D721Med (cell line): ENCODE measurements at regions not wholly inside any gene's neighbourhood (a gene's known extent, or its start where the extent isn't known, plus 50 kb on each side); places are given as distances from the start of the nearest gene placed in this dataset.
"Not testable (repeated sequence)": the region's sequence is repeated elsewhere in the genome, so short reads cannot be mapped to it uniquely, and the experiment has no call there.

Source experiments
- DNase-seq: peaks from one replicate; pipeline ENCODE4 v3.0.0; 2011; ENCODE audit warnings: low spot score; ENCODE audit not compliant: insufficient read length
- FAIRE-seq: peaks from 2 replicates; lab custom pipeline; 2011; peaks lifted over from hg19 to GRCh38; lab: Jason Lieb, UNC
- TF ChIP-seq, protein P1 (sequence below): IDR thresholded peaks from 2 replicates; pipeline ENCODE4 v1.5.1; 2012; ENCODE audit warnings: mild to moderate bottlenecking, control low read depth; ENCODE audit not compliant: insufficient read depth; ENCODE audit errors: missing control alignments

DNA sequence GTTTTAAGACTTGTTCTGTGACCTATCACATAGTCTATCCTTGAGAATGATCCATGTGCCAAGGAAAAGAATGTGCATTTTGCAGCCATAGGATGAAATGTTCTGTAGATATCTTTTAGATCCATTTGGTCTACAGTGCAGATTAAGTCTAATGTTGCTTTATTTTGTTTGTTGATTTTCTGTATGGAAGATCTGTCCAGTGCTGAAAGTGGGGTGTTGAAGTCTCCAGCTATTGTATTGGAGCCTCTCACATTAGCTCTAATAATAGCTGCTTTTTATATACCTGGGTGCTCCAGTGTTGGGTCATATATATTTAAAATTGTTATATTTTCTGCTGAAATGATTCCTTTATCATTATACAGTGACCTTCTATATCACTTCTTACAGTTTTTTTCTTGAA lies 155.6 kb upstream of the MON1B start:
- TF ChIP-seq, protein P1, sequence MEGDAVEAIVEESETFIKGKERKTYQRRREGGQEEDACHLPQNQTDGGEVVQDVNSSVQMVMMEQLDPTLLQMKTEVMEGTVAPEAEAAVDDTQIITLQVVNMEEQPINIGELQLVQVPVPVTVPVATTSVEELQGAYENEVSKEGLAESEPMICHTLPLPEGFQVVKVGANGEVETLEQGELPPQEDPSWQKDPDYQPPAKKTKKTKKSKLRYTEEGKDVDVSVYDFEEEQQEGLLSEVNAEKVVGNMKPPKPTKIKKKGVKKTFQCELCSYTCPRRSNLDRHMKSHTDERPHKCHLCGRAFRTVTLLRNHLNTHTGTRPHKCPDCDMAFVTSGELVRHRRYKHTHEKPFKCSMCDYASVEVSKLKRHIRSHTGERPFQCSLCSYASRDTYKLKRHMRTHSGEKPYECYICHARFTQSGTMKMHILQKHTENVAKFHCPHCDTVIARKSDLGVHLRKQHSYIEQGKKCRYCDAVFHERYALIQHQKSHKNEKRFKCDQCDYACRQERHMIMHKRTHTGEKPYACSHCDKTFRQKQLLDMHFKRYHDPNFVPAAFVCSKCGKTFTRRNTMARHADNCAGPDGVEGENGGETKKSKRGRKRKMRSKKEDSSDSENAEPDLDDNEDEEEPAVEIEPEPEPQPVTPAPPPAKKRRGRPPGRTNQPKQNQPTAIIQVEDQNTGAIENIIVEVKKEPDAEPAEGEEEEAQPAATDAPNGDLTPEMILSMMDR: no peak
- DNase-seq (no peak), FAIRE-seq (no peak)

DNA sequence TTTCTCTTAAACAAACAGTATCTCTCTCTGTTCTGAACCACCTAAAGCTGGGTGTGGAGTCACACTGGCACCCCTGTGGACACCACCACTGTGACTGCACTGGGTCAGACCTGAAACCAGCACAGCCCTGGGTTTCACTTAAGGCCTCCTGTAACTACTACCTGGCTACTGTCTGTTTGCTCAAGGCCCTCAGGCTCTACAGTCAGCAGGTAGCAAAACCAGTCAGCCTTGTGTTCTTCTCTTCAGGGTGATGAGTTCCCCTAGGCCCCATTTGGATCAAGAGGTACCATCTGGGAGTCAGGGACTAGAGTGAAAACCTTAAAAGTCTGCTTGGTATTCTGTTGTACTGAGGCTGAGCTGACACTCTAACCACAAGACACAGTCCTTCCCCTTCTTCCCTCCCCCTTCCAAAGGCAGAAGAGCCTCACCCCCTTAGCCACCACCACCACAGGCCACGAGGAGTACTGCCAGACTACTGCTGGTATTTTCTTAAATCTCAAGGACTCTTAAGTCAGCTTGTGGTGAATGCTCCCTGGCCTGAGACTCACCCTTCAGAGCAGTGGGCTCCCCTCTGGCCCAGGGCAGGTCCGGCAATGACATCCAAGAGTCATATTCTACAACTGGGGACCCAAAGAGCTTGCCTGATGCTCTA lies 153.2 kb upstream of the MON1B start:
- TF ChIP-seq, protein P1: no peak
- DNase-seq (no peak), FAIRE-seq (no peak)

DNA sequence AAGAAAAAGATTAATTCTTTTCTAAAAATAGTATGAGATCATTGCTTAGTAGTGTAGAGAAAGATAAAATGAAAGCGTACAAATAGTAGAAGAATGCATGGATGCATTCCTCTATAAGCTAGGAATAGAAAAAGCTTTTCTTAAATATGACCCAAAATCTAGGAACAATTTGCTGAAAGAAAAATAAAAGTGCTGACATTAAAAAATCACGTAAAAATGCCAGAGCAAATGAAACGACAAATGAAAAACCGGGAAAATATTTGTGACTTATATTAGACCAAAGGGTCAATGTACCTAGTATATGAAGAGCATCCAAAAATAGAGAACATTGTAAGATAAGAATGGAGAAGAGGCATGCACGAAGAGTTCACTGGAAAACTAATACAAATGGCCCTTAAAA lies 149.5 kb upstream of the MON1B start:
- FAIRE-seq: no peak
- TF ChIP-seq, protein P1: no peak
- DNase-seq: no peak

DNA sequence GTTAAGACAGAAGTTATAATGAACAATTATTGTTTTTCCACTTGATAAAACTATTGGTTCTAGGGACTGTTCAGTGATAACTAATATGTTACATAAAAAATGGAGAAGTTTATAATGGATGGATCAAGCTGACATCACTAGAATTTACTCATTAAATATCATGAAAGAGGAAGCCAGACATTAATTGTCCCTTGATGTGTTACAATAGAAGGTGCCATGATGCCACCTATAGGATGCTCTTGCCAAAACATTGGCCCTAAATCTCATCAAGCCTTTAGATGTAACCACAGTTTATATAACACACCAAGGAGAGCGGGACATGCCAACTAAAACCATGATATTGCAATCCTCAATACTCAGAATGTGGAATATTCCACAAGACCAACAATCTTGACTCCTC lies 147.9 kb upstream of the MON1B start:
- FAIRE-seq (no peak), DNase-seq (no peak)
- TF ChIP-seq, protein P1: peak; percentile 27

DNA sequence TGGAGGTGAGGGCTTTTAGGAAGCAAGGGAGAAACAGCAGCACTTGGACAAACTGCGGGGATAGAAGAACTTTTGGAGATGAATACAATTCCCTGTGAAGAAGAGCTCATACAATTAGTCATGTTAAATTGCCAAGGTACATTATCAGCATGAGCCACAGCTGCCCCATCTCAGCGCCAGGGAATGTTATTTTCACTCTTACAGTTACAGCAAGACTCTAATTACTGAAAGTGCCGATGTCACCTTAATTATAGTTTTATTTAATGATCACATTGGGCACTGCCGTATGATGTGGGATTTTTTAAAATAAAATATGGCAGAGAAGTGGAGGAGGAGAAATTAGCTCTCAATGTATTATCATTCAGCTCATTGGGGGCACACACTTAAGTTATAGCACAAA lies 144.8 kb upstream of the MON1B start:
- DNase-seq (no peak), FAIRE-seq (no peak)
- TF ChIP-seq, protein P1: no peak

DNA sequence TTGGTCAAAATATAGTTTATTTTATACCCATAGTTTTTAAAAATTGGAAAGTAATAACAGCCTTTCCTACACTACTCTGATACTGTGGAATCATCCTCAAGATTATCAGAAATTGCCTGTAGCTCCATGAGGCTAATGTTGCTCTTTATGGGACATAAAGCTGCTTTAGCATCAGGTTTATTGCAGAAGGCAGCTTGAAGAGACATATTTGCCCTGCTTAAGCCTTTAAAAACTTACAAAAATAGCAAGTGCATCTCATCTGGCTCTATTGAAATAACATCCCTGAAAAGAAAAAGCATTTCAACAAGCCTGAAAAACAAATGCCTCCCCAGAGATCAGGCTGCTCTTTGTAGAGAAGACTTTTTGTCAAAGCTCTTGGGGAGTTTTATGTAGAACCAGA lies 142.9 kb upstream of the MON1B start:
- DNase-seq (no peak), FAIRE-seq (no peak)
- TF ChIP-seq, protein P1: no peak

DNA sequence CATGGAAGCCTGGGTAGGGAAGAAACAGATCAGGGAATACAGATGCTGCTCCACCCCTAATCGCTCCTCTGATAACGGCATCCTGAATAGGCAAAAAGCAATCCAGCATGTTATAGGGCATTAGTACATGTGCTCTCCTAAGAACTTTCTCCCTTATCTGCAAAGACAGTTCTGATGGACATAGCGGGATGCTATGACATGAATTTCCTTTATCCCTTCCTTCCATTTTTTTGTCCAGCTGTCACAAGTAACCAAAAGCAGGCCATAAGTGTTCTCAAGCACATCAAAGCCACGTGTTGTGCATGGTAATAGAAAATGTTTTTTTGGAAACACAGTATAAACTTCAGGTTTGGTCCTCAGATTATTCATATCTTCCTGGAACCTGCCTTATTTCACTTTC lies 141.4 kb upstream of the MON1B start:
- no peak for DNase-seq
- FAIRE-seq: no peak
- TF ChIP-seq, protein P1: no peak

DNA sequence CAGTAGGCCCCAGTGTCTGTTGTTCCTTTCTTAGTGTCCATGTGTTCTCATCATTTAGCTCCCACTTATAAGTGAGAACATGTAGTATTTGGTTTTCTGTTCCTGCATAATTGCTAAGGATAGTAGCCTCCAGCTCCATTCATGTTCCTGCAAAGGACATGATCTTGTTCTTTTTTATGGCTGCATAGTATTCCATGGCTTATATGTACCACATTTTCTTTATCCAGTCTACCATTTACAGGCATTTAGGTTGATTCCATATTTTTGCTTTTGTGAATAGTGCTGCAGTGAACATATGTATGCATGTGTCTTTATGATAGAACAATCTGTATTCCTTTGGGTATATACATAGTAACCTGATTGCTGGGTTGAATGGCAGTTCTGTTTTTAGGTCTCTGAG lies 134.4 kb upstream of the MON1B start:
- not testable (repeated sequence) for FAIRE-seq, DNase-seq
